Lower leg skin (tissue), 4 donors: ENCODE measurements at regions not wholly inside any gene's neighbourhood (a gene's known extent, or its start where the extent isn't known, plus 50 kb on each side); places are given as distances from the start of the nearest gene placed in this dataset.

Source experiments
- DNase-seq, 2 donors: peaks; one replicate each; pipeline ENCODE4 v3.0.0-alpha.2; 2019; ENCODE audit warnings: low spot score in 2 of 2
- H3K4me3 ChIP-seq: fragments of 200-600 bp; sonication (generic); 2 replicates; pipeline ENCODE4 v1.5.1; 2017; ENCODE audit warnings: mild to moderate bottlenecking, low read depth; ENCODE audit not compliant: poor library complexity, severe bottlenecking
- POLR2A ChIP-seq, 2 donors: fragments of 450-650 bp; IDR thresholded peaks; one replicate each; pipeline ENCODE4 v1.6.1; 2016 to 2017; ENCODE audit warnings: antibody characterized with exemption in 2 of 2, mild to moderate bottlenecking in 1 of 2, moderate library complexity in 1 of 2
- WGBS, 2 donors: methylation state at CpG; one replicate each; pipeline ENCODE4 v1.1.5; 2018; 5-methylcytosine and 5-hydroxymethylcytosine counted together
- intact Hi-C: fragments of 100-400 bp; cut with DNase I; formaldehyde crosslinking; loops from one replicate; pipeline ENCODE4 v1.15.0; 2023; ENCODE audit warnings: low total_unique reads
- TF ChIP-seq, protein P1 (sequence below), 3 donors: fragments of 450-650 bp; IDR thresholded peaks; one replicate each; pipeline ENCODE4 v1.5.1; 2016; ENCODE audit warnings: antibody characterized with exemption in 3 of 3, mild to moderate bottlenecking in 3 of 3, moderate library complexity in 2 of 3

DNA sequence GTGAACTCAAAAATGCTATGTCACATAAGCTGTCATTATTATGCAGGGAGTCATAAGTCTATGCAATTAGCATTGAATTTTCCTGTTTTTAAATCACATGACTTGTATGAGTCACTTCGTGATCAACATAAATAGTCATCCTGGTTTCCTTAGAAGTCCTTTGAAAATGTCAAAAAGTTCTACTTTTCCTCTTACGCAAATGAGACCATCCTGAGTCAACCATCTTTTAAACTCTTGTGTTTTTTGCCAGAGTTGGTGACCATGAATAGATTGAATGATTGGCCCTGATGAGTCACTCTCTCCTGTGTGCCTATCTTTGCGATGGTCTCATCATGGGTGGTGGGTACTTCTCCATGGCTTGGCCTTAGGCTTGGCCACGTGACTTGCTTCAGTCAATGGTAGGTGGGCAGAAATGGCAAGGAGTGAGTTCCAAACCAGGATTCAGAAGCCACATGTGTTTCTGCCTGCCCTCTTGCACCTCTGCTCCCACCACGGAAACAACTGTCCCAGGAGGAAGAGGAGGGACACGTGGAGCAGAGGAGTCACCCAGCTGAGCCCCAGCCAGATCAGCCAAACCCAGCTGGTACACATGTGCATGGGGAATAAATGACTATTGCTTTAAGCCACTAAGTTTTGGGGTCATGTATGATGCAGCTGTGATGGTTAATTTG lies 123.5 kb upstream of the CACNA1A start:
- no peak for DNase-seq
- TF ChIP-seq, protein P1, sequence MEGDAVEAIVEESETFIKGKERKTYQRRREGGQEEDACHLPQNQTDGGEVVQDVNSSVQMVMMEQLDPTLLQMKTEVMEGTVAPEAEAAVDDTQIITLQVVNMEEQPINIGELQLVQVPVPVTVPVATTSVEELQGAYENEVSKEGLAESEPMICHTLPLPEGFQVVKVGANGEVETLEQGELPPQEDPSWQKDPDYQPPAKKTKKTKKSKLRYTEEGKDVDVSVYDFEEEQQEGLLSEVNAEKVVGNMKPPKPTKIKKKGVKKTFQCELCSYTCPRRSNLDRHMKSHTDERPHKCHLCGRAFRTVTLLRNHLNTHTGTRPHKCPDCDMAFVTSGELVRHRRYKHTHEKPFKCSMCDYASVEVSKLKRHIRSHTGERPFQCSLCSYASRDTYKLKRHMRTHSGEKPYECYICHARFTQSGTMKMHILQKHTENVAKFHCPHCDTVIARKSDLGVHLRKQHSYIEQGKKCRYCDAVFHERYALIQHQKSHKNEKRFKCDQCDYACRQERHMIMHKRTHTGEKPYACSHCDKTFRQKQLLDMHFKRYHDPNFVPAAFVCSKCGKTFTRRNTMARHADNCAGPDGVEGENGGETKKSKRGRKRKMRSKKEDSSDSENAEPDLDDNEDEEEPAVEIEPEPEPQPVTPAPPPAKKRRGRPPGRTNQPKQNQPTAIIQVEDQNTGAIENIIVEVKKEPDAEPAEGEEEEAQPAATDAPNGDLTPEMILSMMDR (IDR thresholded peaks at IDR 0.05): no peak
- TF ChIP-seq POLR2A (IDR thresholded peaks at IDR 0.05): no peak
- 73 to 81% methylated on average over 6 of the region's 6 CpGs for WGBS, 2 donors
- intact Hi-C loops: no loop called here
- H3K4me3 ChIP-seq: no peak overlapping the region

DNA sequence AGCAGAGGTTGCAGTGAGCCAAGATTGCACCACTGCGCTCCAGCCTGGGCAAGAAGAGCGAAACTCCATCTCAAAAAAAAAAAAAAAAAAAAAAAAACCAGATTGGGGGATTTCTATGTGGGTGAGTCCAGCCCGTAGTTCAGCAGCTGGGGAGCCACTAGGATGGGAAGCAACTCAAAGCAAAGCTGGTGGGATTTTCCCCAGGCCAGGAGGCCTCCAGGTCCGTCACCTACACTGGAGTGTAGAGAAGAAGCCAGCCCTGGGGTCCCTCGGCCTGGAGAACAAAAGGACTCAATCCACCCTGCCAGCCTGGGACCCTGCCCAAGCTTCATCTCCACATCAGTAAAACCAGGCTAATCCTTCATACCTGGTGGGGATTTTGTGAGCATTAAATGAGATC lies 121.3 kb upstream of the CACNA1A start:
- intact Hi-C loops: no loop called here
- 71 to 85% methylated on average over 5 of the region's 5 CpGs for WGBS, 2 donors
- no peak for TF ChIP-seq POLR2A (IDR thresholded peaks at IDR 0.05)
- TF ChIP-seq, protein P1 (IDR thresholded peaks at IDR 0.05): no peak

DNA sequence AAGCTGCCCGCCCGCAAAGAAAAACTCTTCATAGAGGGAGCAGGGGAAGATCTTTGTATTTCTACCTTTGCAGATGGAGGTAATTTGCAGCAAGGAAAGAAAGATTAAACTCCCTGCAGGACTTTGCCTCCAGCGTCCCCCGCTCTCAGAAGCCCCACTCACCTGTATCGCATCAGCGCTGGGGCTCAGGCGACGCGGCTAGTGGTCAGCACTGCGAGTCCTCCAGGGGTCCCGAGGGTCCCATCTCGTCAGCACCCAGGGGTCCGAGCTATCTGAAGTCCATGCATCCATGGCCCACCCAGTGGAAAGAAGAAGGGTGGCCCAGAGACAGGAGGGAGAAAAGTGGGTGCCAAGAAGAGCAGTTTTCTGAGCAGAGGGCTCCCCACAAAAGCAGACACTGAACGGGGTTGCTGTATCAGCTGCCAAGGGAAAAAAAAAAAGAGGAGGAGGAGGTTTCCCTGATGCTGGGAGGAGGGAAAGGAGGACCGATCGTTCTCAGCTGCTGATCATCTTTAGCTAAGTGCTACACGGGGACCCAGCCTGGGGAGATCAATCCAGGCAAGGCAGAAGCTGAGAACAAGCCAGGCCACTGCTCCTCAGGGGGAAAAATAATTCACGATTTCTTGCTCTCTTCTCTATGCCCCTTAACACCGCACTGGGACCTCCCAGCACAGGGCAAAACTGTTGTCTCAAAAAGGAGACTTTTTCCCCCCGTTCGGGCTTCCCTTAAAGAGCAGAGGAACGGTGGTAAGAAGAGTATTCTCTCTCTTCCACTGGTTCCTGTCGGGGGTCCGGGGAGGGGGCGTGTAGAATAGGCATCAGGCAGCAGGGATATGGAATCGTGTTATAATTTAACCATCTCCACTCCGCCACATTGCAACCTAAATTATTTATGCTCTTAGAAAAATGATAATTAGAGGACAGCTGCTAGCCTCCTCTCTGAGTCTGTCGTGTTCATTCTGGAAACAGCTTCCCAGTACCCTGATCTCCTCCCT lies 117.7 kb upstream of the CACNA1A start:
- H3K4me3 ChIP-seq: no peak overlapping the region
- TF ChIP-seq POLR2A (IDR thresholded peaks at IDR 0.05): no peak
- TF ChIP-seq, protein P1 (IDR thresholded peaks at IDR 0.05): no peak
- intact Hi-C loops: no loop called here
- no peak for DNase-seq
- WGBS, 2 donors: 28 to 33% methylated on average over 28 of the region's 28 CpGs

More for the DNA sequence above, 121.3 kb upstream of the CACNA1A start:
- DNase-seq: no peak
- no peak overlapping the region for H3K4me3 ChIP-seq

DNA sequence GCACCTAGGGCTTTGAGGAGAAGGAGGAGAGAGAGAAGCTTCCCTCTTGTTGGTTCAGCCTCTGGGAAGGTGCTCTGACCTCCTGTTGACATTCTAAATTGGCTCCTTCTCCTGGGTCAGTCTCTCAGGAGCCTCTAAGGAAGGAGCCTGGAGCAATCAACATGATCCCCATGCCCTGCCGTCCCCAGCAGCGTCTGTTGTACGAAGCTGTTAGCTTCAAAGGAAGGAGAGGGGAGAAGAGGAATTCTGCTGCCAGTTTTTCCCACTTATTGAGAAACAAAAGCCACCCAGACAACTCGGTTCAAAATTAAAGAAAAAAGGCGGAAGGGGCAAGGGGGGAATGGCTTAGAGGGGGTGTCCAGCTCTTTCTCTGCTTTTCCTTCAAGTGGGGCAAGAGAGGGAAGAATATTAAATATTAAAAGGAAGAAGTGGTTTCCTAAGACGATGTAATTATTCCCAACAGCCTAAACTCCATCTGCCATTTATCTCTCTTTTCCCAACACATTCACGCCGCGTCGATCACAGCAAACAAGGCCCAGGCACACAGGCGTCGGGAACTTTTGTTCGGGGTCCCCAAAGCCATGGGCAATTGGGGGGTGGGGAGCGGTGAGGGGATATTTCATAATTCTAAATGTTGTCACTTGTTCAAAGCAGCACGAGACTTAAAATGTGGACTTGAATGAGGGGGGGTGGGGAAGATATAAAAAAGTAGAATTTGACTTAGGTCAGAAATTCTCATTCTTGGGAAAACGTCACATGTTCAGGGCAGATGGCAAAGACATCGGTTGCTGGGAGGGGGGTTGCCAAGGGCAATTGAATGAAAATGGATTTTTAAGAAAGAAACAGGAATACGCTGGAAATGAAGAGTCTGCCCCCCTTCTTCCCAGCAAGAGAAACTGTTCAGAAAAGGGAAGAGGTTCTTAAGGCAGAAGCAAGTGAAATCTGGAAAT lies 116.8 kb upstream of the CACNA1A start:
- 46 to 49% methylated on average over 18 of the region's 18 CpGs for WGBS, 2 donors
- intact Hi-C loops: no loop called here
- TF ChIP-seq, protein P1 (IDR thresholded peaks at IDR 0.05): no peak
- no peak for TF ChIP-seq POLR2A (IDR thresholded peaks at IDR 0.05)
- no peak for DNase-seq
- H3K4me3 ChIP-seq: no peak overlapping the region

DNA sequence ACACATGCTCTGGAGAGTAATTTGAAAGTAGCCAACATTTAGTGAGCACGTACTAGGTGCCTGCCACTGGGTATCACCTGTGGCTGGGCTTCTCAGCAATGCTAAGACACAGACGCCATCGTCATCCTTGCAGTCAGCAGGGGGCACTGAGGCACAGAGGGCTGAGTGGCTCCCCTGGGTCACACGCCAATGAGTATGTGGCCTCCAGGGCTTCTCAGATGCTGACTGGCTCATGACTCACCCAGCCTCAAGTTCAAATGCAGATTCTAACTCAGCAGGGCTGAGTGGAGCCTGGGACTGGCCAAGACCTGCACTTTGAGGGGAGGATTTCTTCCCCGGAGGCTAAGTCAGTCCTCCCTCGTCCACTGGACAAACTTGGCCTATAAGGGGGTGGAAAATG lies 115.1 kb upstream of the CACNA1A start:
- WGBS, 2 donors: 51 to 70% methylated on average over 6 of the region's 6 CpGs
- intact Hi-C loops: no loop called here
- TF ChIP-seq POLR2A (IDR thresholded peaks at IDR 0.05): no peak
- TF ChIP-seq, protein P1 (IDR thresholded peaks at IDR 0.05): no peak
- no peak overlapping the region for H3K4me3 ChIP-seq
- no peak for DNase-seq
